Prostate gland (tissue), 2 donors: ENCODE measurements at regions not wholly inside any gene's neighbourhood (a gene's known extent, or its start where the extent isn't known, plus 50 kb on each side); places are given as distances from the start of the nearest gene placed in this dataset.

ENCODE experiments used
- POLR2A ChIP-seq: fragments of 450-650 bp; IDR thresholded peaks from one replicate; pipeline ENCODE4 v1.6.1; 2016; ENCODE audit warnings: antibody characterized with exemption, mild to moderate bottlenecking
- POLR2AphosphoS5 ChIP-seq: sonication (generic); formaldehyde crosslinking; IDR thresholded peaks from one replicate; pipeline ENCODE4 v1.6.1; 2017; ENCODE audit warnings: antibody characterized with exemption
- TF ChIP-seq, protein P1 (sequence below), 4 experiments: fragments of 200-600 bp in 2 of 4; fragments of 450-650 bp in 2 of 4; sonication (generic) in 2 of 4; IDR thresholded peaks; 1 replicate in 3 of 4; 2 replicates in 1 of 4; pipeline ENCODE4 v1.5.1; 2016 to 2019; ENCODE audit warnings: antibody characterized with exemption in 4 of 4, mild to moderate bottlenecking in 2 of 4, moderate library complexity in 2 of 4

DNA sequence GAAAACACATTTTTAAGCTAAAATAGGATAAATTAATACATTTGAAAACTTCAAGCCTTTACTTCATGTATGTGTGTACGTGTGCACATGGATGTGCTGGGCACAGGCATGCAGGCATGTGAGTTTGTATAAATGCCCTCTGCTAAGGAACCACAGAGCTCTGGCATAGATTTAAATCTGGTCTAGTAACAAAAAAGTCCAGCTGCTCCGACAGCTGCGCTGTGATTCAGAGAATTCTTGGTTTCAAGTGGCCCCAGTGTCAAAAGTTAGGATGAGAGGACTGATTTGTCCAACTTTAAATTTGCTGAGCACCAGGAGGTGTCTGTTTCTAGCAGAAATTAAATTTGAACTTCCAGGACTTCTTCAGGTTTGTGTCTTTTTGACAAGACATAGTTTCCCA is 203.7 kb upstream of the TUT7 start:
- TF ChIP-seq POLR2A (no peak), POLR2AphosphoS5 (no peak)
- TF ChIP-seq, protein P1, sequence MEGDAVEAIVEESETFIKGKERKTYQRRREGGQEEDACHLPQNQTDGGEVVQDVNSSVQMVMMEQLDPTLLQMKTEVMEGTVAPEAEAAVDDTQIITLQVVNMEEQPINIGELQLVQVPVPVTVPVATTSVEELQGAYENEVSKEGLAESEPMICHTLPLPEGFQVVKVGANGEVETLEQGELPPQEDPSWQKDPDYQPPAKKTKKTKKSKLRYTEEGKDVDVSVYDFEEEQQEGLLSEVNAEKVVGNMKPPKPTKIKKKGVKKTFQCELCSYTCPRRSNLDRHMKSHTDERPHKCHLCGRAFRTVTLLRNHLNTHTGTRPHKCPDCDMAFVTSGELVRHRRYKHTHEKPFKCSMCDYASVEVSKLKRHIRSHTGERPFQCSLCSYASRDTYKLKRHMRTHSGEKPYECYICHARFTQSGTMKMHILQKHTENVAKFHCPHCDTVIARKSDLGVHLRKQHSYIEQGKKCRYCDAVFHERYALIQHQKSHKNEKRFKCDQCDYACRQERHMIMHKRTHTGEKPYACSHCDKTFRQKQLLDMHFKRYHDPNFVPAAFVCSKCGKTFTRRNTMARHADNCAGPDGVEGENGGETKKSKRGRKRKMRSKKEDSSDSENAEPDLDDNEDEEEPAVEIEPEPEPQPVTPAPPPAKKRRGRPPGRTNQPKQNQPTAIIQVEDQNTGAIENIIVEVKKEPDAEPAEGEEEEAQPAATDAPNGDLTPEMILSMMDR (IDR thresholded peaks at IDR 0.05) = no peak
